Testis (tissue), 2 donors: ENCODE measurements at regions not wholly inside any gene's neighbourhood (a gene's known extent, or its start where the extent isn't known, plus 50 kb on each side); places are given as distances from the start of the nearest gene placed in this dataset.

Experiments used
- DNase-seq: peaks from one replicate; pipeline ENCODE4 v3.0.0-alpha.2; 2019
- H3K27ac ChIP-seq, 2 donors: fragments of 200-600 bp; sonication (generic); one replicate each; pipeline ENCODE4 v1.5.1; 2019
- H3K27me3 ChIP-seq: fragments of 200-600 bp; sonication (generic); one replicate; pipeline ENCODE4 v1.5.1; 2019
- H3K36me3 ChIP-seq: fragments of 200-600 bp; sonication (generic); one replicate; pipeline ENCODE4 v1.5.1; 2017; ENCODE audit warnings: low read depth; ENCODE audit errors: missing control alignments
- H3K4me1 ChIP-seq: fragments of 200-600 bp; sonication (generic); one replicate; pipeline ENCODE4 v1.5.1; 2019
- H3K4me3 ChIP-seq, 2 donors: fragments of 200-600 bp; sonication (generic); one replicate each; pipeline ENCODE4 v1.5.1; 2017 to 2019
- H3K9me3 ChIP-seq: fragments of 200-600 bp; sonication (generic); one replicate; pipeline ENCODE4 v1.5.1; 2017
- CTCF ChIP-seq, 3 experiments: fragments of 450-650 bp in 2 of 3; fragments of 200-600 bp in 1 of 3; sonication (generic) in 1 of 3; IDR thresholded peaks; one replicate each; pipeline ENCODE4 v1.5.1; 2016 to 2019; ENCODE audit warnings: antibody characterized with exemption in 3 of 3, mild to moderate bottlenecking in 2 of 3, moderate library complexity in 1 of 3
- POLR2A ChIP-seq: fragments of 450-650 bp; IDR thresholded peaks from one replicate; pipeline ENCODE4 v1.6.1; 2017; ENCODE audit warnings: antibody characterized with exemption, mild to moderate bottlenecking, moderate library complexity
- WGBS, 2 donors: methylation state at CpG; one replicate each; pipeline ENCODE4 v1.1.5; 2018; 5-methylcytosine and 5-hydroxymethylcytosine counted together
- intact Hi-C: fragments of 100-400 bp; cut with DNase I; formaldehyde crosslinking; loops from one replicate; pipeline ENCODE4 v1.15.1; 2023; ENCODE audit warnings: low total_unique reads

- H3K4me3 ChIP-seq = no peak overlapping the region
- DNase-seq = no peak
- no peak overlapping the region for H3K27ac ChIP-seq
- no peaks in the 10 kb centered on the region for H3K4me1 ChIP-seq
- 78 to 80% methylated on average over 3 of the region's 3 CpGs for WGBS, 2 donors
- H3K27me3 ChIP-seq = no peaks in the 10 kb centered on the region
- intact Hi-C loops = no loop called here
- TF ChIP-seq CTCF (IDR thresholded peaks at IDR 0.05) (no peak), POLR2A (no peak)
- no peaks in the 10 kb centered on the region for H3K36me3 ChIP-seq
- no peaks in the 10 kb centered on the region for H3K9me3 ChIP-seq
Measured at GRCh38 chr1:83790446-83790845, 208.5 kb downstream of the TTLL7 start.

- intact Hi-C loops = no loop called here
- Histone ChIP-seq H3K27ac (no peak overlapping the region), H3K36me3 (no peaks in the 10 kb centered on the region), H3K27me3 (no peaks in the 10 kb centered on the region), H3K9me3 (no peaks in the 10 kb centered on the region), H3K4me3 (no peak overlapping the region), H3K4me1 (no peaks in the 10 kb centered on the region)
- 75 to 83% methylated on average over 3 of the region's 3 CpGs for WGBS, 2 donors
- TF ChIP-seq CTCF (IDR thresholded peaks at IDR 0.05) (no peak), POLR2A (no peak)
- DNase-seq = no peak
Measured at GRCh38 chr1:83787246-83787998, 211.5 kb downstream of the TTLL7 start.

GRCh38 chr1:83781667-83782066 is 217.3 kb downstream of the TTLL7 start:
- H3K4me1 ChIP-seq = no peaks in the 10 kb centered on the region
- DNase-seq = no peak
- H3K27me3 ChIP-seq = no peaks in the 10 kb centered on the region
- H3K36me3 ChIP-seq = no peaks in the 10 kb centered on the region
- no peak overlapping the region for H3K4me3 ChIP-seq
- intact Hi-C loops = no loop called here
- H3K27ac ChIP-seq = no peak overlapping the region
- TF ChIP-seq CTCF (IDR thresholded peaks at IDR 0.05) = no peak
- no peak for TF ChIP-seq POLR2A
- H3K9me3 ChIP-seq = no peaks in the 10 kb centered on the region
- WGBS, 2 donors = 89 to 91% methylated on average over 2 of the region's 2 CpGs

- Histone ChIP-seq H3K9me3 (no peaks in the 10 kb centered on the region), H3K27ac (no peak overlapping the region), H3K4me3 (no peak overlapping the region), H3K36me3 (no peaks in the 10 kb centered on the region), H3K27me3 (no peaks in the 10 kb centered on the region), H3K4me1 (no peaks in the 10 kb centered on the region)
- no peak for DNase-seq
- intact Hi-C loops = no loop called here
- TF ChIP-seq POLR2A (no peak), CTCF (IDR thresholded peaks at IDR 0.05) (no peak)
Measured at GRCh38 chr1:83779565-83779964, 219.4 kb downstream of the TTLL7 start.

GRCh38 chr1:83777758-83778101 is 221.2 kb downstream of the TTLL7 start:
- H3K27ac ChIP-seq = no peak overlapping the region
- no peaks in the 10 kb centered on the region for H3K36me3 ChIP-seq
- no peak for DNase-seq
- TF ChIP-seq CTCF (IDR thresholded peaks at IDR 0.05) = no peak
- TF ChIP-seq POLR2A = no peak
- WGBS, 2 donors = 88 to 89% methylated on average over 4 of the region's 4 CpGs
- H3K4me1 ChIP-seq = no peaks in the 10 kb centered on the region
- H3K27me3 ChIP-seq = no peaks in the 10 kb centered on the region
- no peak overlapping the region for H3K4me3 ChIP-seq
- H3K9me3 ChIP-seq = no peaks in the 10 kb centered on the region
- intact Hi-C loops = no loop called here
